ENCODE measurements at regions not wholly inside any gene's neighbourhood (a gene's known extent, or its start where the extent isn't known, plus 50 kb on each side); places are given as distances from the start of the nearest gene placed in this dataset.

GRCh38 chr4:58935332-58935731, 1825.1 kb upstream of the IGFBP7 start:
- no peak for DNase-seq

- no peak for DNase-seq
These were observed 1826.3 kb upstream of the IGFBP7 start for GRCh38 chr4:58936436-58936835.

- no peak for DNase-seq
These were observed 1830.0 kb upstream of the IGFBP7 start for GRCh38 chr4:58940167-58940566.

- DNase-seq, result no peak
These were observed 1831.1 kb upstream of the IGFBP7 start for GRCh38 chr4:58941286-58941685.

DNA sequence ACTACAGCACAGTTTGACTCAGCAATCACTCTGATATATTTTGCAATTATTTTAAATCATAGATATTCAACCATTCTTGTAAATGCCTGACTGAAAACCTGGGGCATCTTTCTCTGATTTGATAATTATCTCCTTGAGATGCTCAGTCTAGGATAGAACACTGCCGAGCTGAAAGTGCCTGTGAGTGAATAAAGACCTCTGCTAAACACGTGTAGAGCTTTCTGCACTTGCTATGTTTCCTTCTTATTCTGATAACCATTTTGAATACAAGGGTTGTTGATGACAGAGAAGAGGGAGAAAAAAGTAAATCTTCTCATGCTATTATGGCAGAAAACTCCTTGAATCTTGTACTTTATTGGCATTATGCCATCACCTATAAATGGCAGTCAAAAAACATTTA, 1843.4 kb upstream of the IGFBP7 start:
- DNase-seq, result no peak

GRCh38 chr4:58957711-58958110, 1847.5 kb upstream of the IGFBP7 start:
- DNase-seq, result no peak

DNA sequence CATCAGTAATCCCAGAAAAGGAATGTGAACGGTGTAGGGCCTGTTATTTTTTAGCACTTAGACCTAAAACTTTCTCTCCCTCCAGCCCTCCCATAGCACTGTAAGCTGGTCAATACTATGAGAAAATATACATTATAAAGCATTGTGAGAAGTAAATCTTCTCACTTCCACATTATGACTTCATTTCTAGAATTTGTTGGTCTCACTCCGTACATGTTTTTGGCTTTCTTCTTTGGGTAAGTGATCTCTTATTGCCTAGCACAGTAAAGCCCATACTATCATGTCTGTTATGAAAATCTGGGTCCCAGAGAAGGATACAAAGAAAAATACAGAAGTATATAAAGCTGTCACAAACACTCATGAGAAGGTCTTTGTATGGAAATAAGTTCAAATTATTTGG, 1851.1 kb upstream of the IGFBP7 start:
- no peak for DNase-seq

DNA sequence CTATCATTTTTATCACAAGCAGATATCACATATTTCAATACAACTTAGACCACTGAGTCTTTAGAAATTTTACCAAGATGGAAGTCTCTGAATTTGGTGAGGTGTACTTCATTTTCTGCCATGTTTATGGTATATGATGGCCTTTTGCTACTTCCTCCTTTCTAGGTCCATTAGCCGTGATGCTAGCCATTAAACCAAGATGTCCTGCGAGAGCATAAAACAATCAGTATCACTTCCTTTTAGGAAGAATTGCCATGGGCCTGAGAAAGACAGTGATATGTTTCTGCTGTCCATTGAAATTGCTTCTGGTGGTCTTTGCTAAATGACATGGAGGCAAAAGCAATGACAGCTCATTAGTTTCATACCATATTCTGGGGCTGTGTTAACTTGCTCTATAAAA, 1851.7 kb upstream of the IGFBP7 start:
- no peak for DNase-seq

DNA sequence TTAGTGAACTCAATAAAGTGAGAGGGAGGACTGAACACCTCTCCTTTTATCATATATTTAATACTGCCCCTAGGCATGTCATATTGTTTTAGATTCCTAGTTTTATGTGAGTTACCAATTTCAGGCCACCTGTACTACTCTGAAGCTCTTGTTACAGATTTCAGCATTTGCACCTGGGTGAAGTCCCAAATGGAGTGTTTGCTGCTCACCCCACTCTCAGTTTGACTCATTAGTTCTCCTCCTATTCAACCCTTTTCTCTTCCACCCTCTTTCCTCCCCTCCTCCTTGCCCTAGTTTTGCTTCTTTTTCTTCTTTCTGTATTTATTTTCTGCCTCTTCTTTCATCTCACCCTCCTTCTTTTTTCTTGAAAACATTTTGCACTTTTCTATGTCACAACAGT, 1852.2 kb upstream of the IGFBP7 start:
- no peak for DNase-seq

DNA sequence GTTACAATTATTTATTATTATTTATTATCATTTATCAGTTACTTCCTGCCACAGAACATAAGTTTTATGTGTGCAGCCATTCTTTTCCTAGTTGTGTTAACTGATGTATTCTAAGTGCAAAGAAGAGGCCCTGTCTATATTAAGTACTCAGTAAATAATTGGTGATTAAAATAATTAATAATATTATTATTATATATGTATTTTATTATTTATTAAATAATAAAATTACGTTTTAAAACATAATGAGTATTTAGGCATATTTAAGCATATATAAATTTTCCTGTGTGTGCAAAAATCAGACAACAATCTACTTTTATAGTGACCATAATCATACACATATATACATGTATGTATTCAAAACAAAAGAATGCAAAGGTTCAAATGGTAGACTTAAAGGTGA, 1871.6 kb upstream of the IGFBP7 start:
- DNase-seq, result no peak

GRCh38 chr4:58983887-58984286, 1873.7 kb upstream of the IGFBP7 start:
- DNase-seq, result no peak

DNA sequence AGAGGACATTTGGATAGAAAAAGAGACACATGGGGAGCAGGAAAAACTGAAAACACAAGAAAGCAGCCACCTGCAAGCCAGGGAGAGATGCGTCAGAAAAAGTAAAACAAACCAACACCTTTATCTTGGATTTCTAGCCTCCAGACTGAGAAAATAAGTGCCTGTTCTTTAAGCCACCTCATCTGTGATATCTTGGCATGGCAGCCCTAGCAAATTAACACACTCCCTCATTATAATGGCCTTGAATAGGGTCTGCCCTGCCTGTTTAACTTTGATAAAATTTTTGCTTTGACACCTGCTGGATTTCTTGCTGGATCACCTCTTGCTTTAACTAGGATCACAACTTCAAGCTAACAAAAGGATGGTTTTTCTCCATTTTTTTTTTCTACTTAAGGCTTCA, 1892.0 kb upstream of the IGFBP7 start:
- DNase-seq, result no peak

GRCh38 chr4:59024257-59024656, 1914.1 kb upstream of the IGFBP7 start:
- DNase-seq, result no peak

- no peak for DNase-seq
These were observed 1927.6 kb upstream of the IGFBP7 start for GRCh38 chr4:59037812-59038211.

DNA sequence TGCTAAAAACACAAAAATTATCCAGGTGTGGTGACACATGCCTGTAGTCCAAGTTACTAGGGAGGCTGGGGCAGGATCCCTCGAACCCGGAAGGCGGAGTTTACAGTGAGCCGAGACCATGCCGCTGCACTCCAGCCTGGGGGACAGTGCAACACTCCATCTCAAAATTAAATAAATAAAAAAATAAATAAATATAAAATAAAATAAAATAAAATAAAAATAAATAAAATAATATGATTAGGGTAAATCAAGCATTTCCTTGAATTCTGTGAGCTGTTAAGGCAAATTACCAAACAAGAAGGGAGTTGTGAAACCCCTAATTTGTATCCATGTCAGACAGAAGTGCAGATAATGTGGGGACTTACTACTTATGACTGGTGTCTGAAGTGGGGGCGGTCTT, 1928.9 kb upstream of the IGFBP7 start:
- no peak for DNase-seq

- DNase-seq, result no peak
These were observed 1934.2 kb upstream of the IGFBP7 start for GRCh38 chr4:59044286-59044900.

- DNase-seq, result no peak
These were observed 1943.9 kb upstream of the IGFBP7 start for GRCh38 chr4:59054086-59054485.

DNA sequence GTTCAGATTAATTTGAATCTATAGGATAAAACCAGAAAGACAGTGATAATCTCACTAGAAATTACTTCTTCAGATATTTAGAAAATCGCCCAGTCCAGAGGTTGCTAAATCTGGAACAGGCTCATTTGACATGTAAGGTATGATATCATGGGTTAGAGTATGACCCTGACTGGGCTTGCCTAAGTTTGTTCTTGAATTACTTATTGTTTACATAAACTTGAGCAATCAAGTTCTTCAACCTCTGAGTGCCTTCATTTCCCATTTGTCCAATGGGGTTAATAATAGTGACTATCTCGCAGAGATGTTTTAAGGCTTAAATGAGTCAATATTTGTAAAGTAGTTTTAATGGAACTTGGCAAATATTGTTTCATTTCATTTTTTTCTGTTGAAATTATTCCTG, 1947.6 kb upstream of the IGFBP7 start:
- DNase-seq, result no peak

DNA sequence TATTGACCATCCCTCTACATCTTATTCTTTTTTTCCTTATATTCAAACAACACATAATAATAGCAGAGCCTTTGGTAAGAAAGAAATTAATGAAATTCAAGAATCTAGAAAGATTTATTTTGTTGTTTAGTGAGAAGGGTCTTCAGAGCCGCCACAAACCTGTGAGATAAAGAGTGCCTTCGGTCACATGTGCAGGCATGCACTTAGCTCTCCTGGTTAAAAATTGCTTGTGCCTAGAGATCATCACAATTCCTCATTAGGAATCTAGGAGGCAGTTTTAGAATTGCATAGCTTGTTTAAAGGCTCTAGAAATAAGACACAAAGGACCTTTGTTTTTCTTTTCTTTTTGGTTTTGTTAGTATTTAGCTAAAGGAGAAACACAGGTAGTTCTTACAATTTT, 1948.4 kb upstream of the IGFBP7 start:
- DNase-seq, result no peak

DNA sequence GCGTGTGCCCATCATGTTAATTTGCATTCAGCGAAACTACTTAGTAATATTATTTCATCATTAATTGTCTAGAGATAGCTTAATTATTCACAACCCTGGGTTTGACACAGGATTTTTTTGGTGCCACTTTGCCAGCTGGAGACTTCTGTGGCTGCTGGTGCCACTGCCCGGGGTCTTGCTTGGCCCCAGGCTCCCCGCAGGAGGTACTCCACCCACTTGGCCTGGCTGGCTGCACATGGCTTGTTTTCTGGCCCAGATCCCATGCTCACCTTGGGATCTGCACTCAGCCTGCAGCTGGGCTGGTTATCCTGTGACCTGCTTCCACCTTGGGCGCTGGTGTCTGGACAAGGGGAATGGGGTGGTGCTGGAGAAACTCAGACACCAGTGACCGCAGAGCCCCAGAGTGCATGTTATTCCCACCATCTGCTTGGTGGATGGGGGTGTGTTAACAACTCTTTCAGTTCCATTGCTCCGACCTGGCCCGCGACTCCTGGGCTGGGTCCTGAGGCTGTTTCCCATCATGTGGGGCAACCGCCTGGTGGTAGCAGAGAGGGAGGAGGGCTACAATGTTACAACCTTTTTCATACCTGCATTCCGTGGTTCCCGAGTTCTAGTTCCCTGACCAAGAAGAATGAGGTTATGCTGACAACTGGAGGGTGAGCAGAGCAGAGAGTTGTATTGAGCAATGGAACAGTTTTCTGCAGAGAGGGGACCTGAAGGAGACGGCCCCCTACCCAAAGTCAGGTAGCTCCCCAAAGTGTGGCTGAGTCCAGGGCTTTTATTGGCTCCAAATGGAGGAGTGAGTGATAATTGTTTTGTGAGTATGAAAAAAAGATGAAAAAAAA, 1950.0 kb upstream of the IGFBP7 start:
- DNase-seq, result no peak

DNA sequence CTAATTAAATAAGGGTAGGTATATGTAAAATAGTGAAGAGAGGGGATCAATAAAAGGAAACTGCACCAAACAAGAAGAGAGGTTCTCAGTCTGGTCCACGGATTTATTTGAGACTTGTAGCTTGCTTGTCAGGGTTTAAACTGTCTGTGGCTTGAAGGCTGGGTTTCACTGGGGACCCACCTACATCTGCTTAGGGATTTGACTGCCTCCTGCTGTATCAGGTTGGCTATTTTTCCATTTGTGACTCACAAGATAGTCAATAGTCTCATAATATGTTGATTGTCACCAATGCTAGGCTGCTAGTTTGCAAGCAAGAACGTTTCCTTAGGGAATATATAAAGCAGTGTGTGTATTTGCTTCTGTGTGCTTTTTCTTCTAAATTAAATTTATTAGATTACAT, 1950.7 kb upstream of the IGFBP7 start:
- no peak for DNase-seq

- DNase-seq, result no peak
These were observed 1953.0 kb upstream of the IGFBP7 start for GRCh38 chr4:59063015-59063720.

DNA sequence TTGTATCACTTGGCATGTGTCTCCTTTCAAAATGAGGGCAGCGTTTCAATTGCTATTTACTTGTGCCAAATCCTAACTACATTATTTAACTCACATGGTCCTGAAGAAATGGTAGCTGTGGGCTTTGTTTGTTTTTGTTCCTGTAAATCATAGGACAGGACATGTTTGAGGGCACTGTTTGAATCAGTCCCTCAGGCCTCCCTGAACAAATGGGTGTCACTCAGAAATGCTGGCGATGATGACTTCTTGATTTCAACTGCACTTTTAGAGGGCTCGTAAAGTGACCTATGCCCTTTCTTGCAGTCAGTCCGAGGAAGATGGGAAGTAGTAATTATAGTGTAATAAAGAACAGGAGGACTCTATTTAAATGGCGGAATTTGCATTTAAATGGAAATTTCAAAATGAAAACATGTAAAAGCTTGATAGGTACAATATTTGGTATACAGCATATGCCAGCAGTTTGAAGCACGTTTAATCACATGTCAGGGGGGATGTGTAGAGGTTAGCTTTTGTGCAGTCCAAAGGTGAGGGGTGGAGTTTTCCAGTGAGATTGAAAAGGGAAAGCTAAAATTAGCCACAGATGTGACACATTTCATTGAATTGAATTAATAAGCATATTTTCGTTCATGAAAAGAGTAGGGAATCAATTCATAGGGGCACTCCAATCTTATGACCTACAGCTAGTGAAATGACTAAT, 1958.7 kb upstream of the IGFBP7 start:
- no peak for DNase-seq

DNA sequence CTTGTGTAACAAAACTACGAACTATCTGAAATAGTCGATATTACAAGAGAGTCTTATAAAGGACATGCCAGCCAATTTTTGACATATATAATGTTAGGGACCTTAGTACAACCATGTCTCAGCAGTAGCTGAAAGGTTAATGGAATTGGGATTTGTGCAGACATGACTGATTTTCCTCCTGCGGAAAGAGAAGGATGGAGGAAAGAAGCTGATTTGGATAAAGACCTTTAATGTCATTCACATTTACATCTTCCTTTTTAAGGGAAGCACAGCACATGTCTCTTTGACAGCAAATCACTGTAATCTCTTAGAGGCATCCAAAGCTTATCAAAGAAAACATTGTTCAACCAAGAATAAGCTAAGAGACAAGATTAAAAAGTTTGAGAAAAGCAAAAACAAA, 1976.2 kb upstream of the IGFBP7 start:
- DNase-seq, result no peak

Measured in NCI-H1105 (cell line).